ENCODE measurements at regions not wholly inside any gene's neighbourhood (a gene's known extent, or its start where the extent isn't known, plus 50 kb on each side); places are given as distances from the start of the nearest gene placed in this dataset.

DNA sequence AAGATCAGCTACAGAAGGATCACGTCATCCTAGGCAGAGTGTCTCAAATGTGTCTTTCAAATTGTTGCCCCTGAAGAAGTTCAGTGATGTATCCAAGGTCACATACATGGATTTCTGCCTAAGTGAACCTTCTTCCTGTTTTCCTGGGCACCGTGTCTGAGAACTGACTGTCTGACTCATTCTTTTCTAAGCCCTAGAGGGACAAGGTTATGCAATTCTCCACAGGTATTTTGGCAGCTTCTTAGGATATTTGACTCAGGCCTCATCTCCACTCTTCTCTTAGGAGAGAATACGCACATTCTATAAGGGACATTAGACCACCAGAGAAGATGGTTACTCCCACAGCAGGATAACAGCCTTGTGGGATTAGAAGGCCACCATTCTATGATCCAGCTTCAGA, 391.9 kb upstream of the THBS1 start:
- peaks cover 4% of the 10 kb centered on the region for H3K9me3 Mint-ChIP-seq
- H3K4me1 Mint-ChIP-seq (ENCODE audit: unreplicated experiment): no peaks in the 10 kb centered on the region
- no peak overlapping the region for H3K27ac Mint-ChIP-seq
- DNase-seq (ENCODE audit: extremely low spot score, unreplicated experiment): no peak
- H3K27me3 Mint-ChIP-seq: no peaks in the 10 kb centered on the region
- TF ChIP-seq, protein P1, sequence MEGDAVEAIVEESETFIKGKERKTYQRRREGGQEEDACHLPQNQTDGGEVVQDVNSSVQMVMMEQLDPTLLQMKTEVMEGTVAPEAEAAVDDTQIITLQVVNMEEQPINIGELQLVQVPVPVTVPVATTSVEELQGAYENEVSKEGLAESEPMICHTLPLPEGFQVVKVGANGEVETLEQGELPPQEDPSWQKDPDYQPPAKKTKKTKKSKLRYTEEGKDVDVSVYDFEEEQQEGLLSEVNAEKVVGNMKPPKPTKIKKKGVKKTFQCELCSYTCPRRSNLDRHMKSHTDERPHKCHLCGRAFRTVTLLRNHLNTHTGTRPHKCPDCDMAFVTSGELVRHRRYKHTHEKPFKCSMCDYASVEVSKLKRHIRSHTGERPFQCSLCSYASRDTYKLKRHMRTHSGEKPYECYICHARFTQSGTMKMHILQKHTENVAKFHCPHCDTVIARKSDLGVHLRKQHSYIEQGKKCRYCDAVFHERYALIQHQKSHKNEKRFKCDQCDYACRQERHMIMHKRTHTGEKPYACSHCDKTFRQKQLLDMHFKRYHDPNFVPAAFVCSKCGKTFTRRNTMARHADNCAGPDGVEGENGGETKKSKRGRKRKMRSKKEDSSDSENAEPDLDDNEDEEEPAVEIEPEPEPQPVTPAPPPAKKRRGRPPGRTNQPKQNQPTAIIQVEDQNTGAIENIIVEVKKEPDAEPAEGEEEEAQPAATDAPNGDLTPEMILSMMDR (conservative IDR thresholded peaks at IDR 0.05): no peak
- H3K4me3 Mint-ChIP-seq: no peak overlapping the region
- H3K36me3 Mint-ChIP-seq: no peaks in the 10 kb centered on the region

DNA sequence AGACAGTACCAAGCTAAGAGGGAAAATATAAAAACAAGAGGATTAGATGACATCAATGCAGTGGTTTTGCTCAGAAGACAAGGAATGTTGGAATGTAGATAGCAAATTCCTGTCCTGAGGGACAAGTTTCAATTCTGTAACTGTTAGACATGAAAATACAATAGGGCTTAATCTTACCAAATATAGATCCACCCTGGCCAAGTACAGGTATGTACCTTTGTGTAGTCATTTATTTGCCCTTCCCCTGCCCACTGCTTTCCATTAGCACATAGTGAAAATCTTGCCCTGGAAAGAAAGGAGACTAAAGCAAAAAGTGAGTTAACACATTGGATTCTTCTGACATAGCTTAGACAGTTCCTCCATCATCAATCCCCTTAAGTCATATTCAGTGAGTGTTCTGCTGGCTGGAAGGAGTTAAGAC, 389.0 kb upstream of the THBS1 start:
- H3K4me1 Mint-ChIP-seq (ENCODE audit: unreplicated experiment): no peaks in the 10 kb centered on the region
- H3K4me3 Mint-ChIP-seq: no peak overlapping the region
- H3K9me3 Mint-ChIP-seq: peaks cover 4% of the 10 kb centered on the region
- no peak for DNase-seq (ENCODE audit: extremely low spot score, unreplicated experiment)
- no peaks in the 10 kb centered on the region for H3K27me3 Mint-ChIP-seq
- TF ChIP-seq, protein P1 (conservative IDR thresholded peaks at IDR 0.05): no peak
- no peaks in the 10 kb centered on the region for H3K36me3 Mint-ChIP-seq
- H3K27ac Mint-ChIP-seq: no peak overlapping the region

DNA sequence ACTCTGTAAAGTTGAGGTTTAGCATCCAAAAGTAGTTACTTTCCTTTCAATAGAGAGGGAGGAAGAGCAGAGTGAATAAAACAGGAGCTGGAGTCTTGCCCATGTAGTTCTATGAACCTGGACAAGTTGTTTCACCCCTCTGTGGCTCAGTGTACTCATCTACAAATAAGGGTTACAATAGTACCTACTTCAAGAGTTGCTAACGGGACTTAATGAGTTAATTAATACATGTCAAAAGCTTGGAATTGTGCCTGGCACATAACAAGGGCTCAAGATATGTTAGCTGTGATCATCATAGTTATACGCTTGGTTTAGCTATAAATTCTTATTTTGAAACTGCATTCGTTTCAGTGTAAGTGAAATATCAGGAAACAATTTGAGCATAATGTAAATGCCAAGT, 388.5 kb upstream of the THBS1 start:
- no peak for DNase-seq (ENCODE audit: extremely low spot score, unreplicated experiment)
- Mint-ChIP-seq H3K27ac (no peak overlapping the region), H3K4me3 (no peak overlapping the region), H3K4me1 (ENCODE audit: unreplicated experiment) (no peaks in the 10 kb centered on the region), H3K9me3 (peaks cover 4% of the 10 kb centered on the region), H3K36me3 (no peaks in the 10 kb centered on the region), H3K27me3 (no peaks in the 10 kb centered on the region)
- TF ChIP-seq, protein P1 (conservative IDR thresholded peaks at IDR 0.05): no peak

DNA sequence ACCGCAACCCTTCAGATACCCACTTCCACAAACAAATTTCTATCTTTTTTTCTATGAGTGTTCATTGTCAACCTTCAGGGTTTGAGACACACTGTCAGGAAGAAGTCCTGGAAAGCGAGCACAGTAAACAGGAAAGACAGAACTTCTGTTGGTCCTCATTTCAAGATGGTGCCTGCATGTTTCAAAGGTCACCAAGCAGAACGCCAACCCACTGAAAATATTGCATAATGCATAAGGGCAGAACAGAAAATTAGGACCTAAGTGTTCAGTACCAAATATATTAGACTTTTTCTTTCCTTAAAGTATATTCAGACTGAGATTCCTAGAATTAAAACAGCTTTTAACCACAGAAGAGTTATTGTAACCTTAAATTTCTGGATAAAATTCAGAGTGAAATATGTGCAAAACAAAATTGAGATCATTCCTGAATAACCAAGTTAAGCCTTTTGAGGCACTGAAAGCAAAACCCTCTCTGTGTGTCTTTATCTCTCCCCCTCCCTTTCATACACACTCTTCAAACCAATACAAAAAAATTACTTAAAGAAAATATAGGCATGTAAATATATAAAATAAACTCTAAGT, 387.8 kb upstream of the THBS1 start:
- peaks cover 4% of the 10 kb centered on the region for H3K9me3 Mint-ChIP-seq
- no peak overlapping the region for H3K27ac Mint-ChIP-seq
- no peak for DNase-seq (ENCODE audit: extremely low spot score, unreplicated experiment)
- H3K4me1 Mint-ChIP-seq (ENCODE audit: unreplicated experiment): no peaks in the 10 kb centered on the region
- H3K4me3 Mint-ChIP-seq: no peak overlapping the region
- no peaks in the 10 kb centered on the region for H3K36me3 Mint-ChIP-seq
- no peaks in the 10 kb centered on the region for H3K27me3 Mint-ChIP-seq
- TF ChIP-seq, protein P1 (conservative IDR thresholded peaks at IDR 0.05): no peak

DNA sequence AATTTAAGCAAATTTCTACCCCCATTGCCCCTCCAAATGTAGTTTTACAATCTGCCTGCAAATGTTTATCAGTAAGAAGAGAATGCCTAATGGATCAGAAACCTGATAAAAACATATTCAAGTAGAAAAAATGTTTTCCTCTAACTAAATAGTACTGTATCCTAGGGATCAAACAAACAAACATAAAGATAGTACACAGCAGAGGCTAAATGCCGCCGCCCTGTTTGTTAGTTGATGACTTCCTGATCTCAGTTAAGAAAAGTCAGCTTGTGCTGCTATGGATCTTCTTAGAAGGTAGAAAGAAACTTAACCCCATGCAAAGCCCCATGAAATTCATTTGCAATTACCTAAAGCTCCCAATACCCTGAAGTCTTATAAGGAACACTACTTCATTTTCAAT, 387.3 kb upstream of the THBS1 start:
- H3K4me3 Mint-ChIP-seq: no peak overlapping the region
- H3K36me3 Mint-ChIP-seq: no peaks in the 10 kb centered on the region
- peaks cover 4% of the 10 kb centered on the region for H3K9me3 Mint-ChIP-seq
- TF ChIP-seq, protein P1 (conservative IDR thresholded peaks at IDR 0.05): no peak
- H3K4me1 Mint-ChIP-seq (ENCODE audit: unreplicated experiment): peaks cover 2% of the 10 kb centered on the region
- DNase-seq (ENCODE audit: extremely low spot score, unreplicated experiment): no peak
- H3K27ac Mint-ChIP-seq: no peak overlapping the region
- H3K27me3 Mint-ChIP-seq: no peaks in the 10 kb centered on the region
